ENCODE measurements at regions not wholly inside any gene's neighbourhood (a gene's known extent, or its start where the extent isn't known, plus 50 kb on each side); places are given as distances from the start of the nearest gene placed in this dataset.
A peak's percentile ranks its signal among the peaks of the same experiment; 100 is the strongest.

- Histone ChIP-seq H3K4me3 (ENCODE audit: control insufficient read depth in 2 of 3, extremely low read depth in 1 of 3, insufficient read depth in 2 of 3, low read depth in 1 of 3, low read length in 3 of 3) (no peak overlapping the region), H2AFZ (ENCODE audit: control insufficient read depth, low read length) (no peak overlapping the region), H3K9ac (ENCODE audit: control insufficient read depth, extremely low read depth, insufficient read depth, low read length) (peak overlapping the region; percentile 46), H3K4me2 (ENCODE audit: control insufficient read depth, extremely low read depth, insufficient read depth, low read depth, low read length) (peak overlapping the region; percentile 70), H3K27ac (ENCODE audit: control insufficient read depth, insufficient read depth, low read length) (peak overlapping the region; percentile 76), H3K27me3 (ENCODE audit: control insufficient read depth, extremely low read depth, insufficient read depth, low read length) (no peaks in the 10 kb centered on the region), H3K9me3 (ENCODE audit: control insufficient read depth, low read depth, low read length) (no peaks in the 10 kb centered on the region), H3K4me1 (ENCODE audit: control insufficient read depth, extremely low read depth, insufficient read depth, low read length) (peaks cover 78% of the 10 kb centered on the region), H4K20me1 (ENCODE audit: control insufficient read depth, extremely low read depth, insufficient read depth, low read length) (no peaks in the 10 kb centered on the region), H3K79me2 (ENCODE audit: control insufficient read depth, insufficient read depth, low read length) (peaks cover 40% of the 10 kb centered on the region), H3K9me1 (ENCODE audit: control insufficient read depth, extremely low read depth, insufficient read depth, low read length) (no peaks in the 10 kb centered on the region), H3K36me3 (ENCODE audit: control insufficient read depth in 2 of 2, extremely low read depth in 1 of 2, insufficient read depth in 2 of 2, low read length in 2 of 2) (no peaks in the 10 kb centered on the region)
- peak; percentile 69 for FAIRE-seq
- no peak for TF ChIP-seq EZH2 (IDR thresholded peaks at IDR 0.05; ENCODE audit: low read length)
- TF ChIP-seq CTCF (optimal IDR thresholded peaks at IDR 0.05 in 1 of 3, IDR thresholded peaks at IDR 0.05 in 1 of 3, conservative IDR thresholded peaks at IDR 0.05 in 1 of 3; ENCODE audit: extremely low read depth in 1 of 3, insufficient read depth in 2 of 3, low read length in 3 of 3): no peak
- no peak for DNase-seq (ENCODE audit: low read depth, low spot score)
- dilution Hi-C loops (cut with MboI; ENCODE audit: extremely low pct_ligation_motif_present, low sequenced_read_pairs): no loop called here
Measured at GRCh38 chr22:46050916-46051614, 74.1 kb upstream of the WNT7B start.

- no peak overlapping the region for H3K27ac ChIP-seq (ENCODE audit: control insufficient read depth, insufficient read depth, low read length)
- no peak overlapping the region for H3K4me3 ChIP-seq (ENCODE audit: control insufficient read depth in 2 of 3, extremely low read depth in 1 of 3, insufficient read depth in 2 of 3, low read depth in 1 of 3, low read length in 3 of 3)
- H3K79me2 ChIP-seq (ENCODE audit: control insufficient read depth, insufficient read depth, low read length): peaks cover 44% of the 10 kb centered on the region
- FAIRE-seq (no peak), DNase-seq (ENCODE audit: low read depth, low spot score) (no peak)
- H3K9ac ChIP-seq (ENCODE audit: control insufficient read depth, extremely low read depth, insufficient read depth, low read length): peak overlapping the region; percentile 20
- TF ChIP-seq CTCF (optimal IDR thresholded peaks at IDR 0.05 in 1 of 3, IDR thresholded peaks at IDR 0.05 in 1 of 3, conservative IDR thresholded peaks at IDR 0.05 in 1 of 3; ENCODE audit: extremely low read depth in 1 of 3, insufficient read depth in 2 of 3, low read length in 3 of 3) (no peak), EZH2 (IDR thresholded peaks at IDR 0.05; ENCODE audit: low read length) (no peak)
- no peaks in the 10 kb centered on the region for H3K36me3 ChIP-seq (ENCODE audit: control insufficient read depth in 2 of 2, extremely low read depth in 1 of 2, insufficient read depth in 2 of 2, low read length in 2 of 2)
- dilution Hi-C loops (cut with MboI; ENCODE audit: extremely low pct_ligation_motif_present, low sequenced_read_pairs): no loop called here
- H3K27me3 ChIP-seq (ENCODE audit: control insufficient read depth, extremely low read depth, insufficient read depth, low read length): no peaks in the 10 kb centered on the region
- no peak overlapping the region for H2AFZ ChIP-seq (ENCODE audit: control insufficient read depth, low read length)
- no peaks in the 10 kb centered on the region for H3K9me1 ChIP-seq (ENCODE audit: control insufficient read depth, extremely low read depth, insufficient read depth, low read length)
- no peaks in the 10 kb centered on the region for H4K20me1 ChIP-seq (ENCODE audit: control insufficient read depth, extremely low read depth, insufficient read depth, low read length)
- H3K4me2 ChIP-seq (ENCODE audit: control insufficient read depth, extremely low read depth, insufficient read depth, low read depth, low read length): no peak overlapping the region
- peaks cover 77% of the 10 kb centered on the region for H3K4me1 ChIP-seq (ENCODE audit: control insufficient read depth, extremely low read depth, insufficient read depth, low read length)
- no peaks in the 10 kb centered on the region for H3K9me3 ChIP-seq (ENCODE audit: control insufficient read depth, low read depth, low read length)
Measured at GRCh38 chr22:46051646-46052045, 74.7 kb upstream of the WNT7B start.
